ENCODE measurements at regions not wholly inside any gene's neighbourhood (a gene's known extent, or its start where the extent isn't known, plus 50 kb on each side); places are given as distances from the start of the nearest gene placed in this dataset.

GRCh38 chr1:186568221-186568620, 107.3 kb upstream of the PDC start:
- TF ChIP-seq EZH2phosphoT487 (conservative IDR thresholded peaks at IDR 0.05; ENCODE audit: low read length) = no peak
- TF ChIP-seq CTCF (IDR thresholded peaks at IDR 0.05; ENCODE audit: insufficient read depth, low read length, poor library complexity, severe bottlenecking) = no peak
